AG08396 (cell line): ENCODE measurements at regions not wholly inside any gene's neighbourhood (a gene's known extent, or its start where the extent isn't known, plus 50 kb on each side); places are given as distances from the start of the nearest gene placed in this dataset.

Source experiments
- DNase-seq: peaks from one replicate; pipeline ENCODE4 v3.0.0; 2012; ENCODE audit warnings: low spot score, mixed read lengths

GRCh38 chr2:51505533-51505932, 473.6 kb upstream of the NRXN1 start:
- no peak for DNase-seq

DNA sequence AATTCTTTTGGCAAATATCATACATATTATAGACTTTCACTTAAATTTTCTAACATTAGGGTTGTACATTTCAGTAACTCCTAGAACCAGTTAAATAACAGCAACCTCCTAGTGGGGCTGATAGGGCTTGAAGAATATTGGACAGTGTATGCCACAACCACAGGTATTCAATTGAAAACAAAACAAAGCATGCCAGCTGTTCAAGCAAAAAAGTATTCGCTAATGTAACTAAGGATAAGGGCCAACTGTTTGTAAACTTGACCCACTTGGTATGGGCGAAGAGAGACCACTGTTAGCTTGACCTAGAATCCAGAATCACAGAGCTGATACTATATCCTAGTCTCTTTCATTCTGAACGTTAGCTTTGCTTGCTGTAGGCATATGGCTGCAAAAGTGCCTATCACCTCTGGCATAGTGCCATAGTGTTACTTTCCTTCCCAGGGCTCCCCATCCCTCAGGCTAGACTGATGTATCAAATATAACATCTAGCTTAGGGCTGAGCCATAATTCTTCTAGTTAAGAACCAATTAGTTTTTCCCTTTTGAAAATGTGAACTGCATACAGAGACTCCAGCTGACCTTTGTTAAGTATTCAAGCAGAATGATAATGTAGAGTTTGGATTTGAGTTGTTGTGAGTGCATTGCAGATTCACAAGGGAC, 458.8 kb upstream of the NRXN1 start:
- no peak for DNase-seq

GRCh38 chr2:51484605-51485004, 452.7 kb upstream of the NRXN1 start:
- DNase-seq, result no peak

DNA sequence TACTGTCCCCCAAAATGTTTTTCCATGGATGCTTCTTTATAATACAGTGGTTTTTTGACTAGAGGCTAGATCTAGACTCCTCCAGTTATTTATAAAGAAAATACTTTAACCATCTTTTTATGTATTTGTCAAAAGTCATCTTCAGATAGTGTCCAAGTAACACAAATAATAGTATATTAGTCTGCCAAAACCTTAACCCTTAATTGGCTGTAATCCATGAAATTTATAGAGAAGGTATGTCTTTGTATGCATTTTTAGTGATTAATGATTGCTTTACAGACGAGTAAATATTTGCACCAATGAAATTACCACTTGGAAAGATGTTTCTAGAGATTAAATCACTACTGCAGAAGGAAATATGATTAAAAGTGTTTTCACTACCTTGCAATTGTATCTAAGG, 451.8 kb upstream of the NRXN1 start:
- no peak for DNase-seq

- no peak for DNase-seq
Measured at GRCh38 chr2:51472783-51473182, 440.9 kb upstream of the NRXN1 start.

GRCh38 chr2:51472300-51472699, 440.4 kb upstream of the NRXN1 start:
- no peak for DNase-seq

- no peak for DNase-seq
Measured at GRCh38 chr2:51469102-51469501, 437.2 kb upstream of the NRXN1 start.

- DNase-seq, result no peak
Measured at GRCh38 chr2:51465326-51465725, 433.4 kb upstream of the NRXN1 start.

DNA sequence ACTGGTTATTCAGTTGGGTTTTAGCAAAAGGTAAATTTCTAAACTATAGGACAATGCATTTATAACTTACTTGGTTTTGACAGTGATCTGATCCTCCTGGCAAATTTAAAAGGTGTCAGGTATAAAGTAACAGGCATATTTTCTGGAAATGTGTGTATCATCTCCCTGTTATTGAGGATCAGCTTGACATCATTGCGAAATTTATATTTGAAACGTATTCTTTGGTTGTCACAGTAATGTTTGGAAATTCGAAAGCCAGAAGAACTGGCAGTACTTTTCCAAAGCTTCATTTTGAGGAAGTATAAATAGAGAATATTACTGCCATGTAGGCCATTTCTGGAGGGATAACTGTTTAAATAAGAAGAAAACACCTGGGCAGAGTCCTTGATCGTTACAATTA, 422.2 kb upstream of the NRXN1 start:
- DNase-seq, result no peak

GRCh38 chr2:51448911-51449310, 417.0 kb upstream of the NRXN1 start:
- DNase-seq, result no peak

- DNase-seq, result no peak
Measured at GRCh38 chr2:51441786-51442185, 409.9 kb upstream of the NRXN1 start.

GRCh38 chr2:51424418-51424817, 392.5 kb upstream of the NRXN1 start:
- DNase-seq, result no peak

DNA sequence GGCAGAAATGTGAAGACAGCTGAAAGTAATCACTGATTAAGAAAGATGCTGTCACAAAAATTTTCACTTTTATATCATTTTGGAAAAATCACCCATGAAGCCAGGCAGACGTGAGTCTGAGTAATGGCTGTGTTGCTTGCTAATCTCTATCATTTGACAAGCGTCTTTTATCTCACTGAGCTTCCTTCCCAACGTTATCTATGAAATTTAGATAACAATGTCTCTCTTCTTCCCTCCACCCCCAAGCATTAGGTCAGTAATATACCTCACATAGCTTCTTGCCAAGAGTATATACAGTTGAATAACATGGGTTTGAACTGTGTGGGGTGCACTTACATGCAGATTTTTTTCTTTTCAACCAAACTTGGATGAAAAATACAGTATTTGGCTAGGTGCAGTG, 388.6 kb upstream of the NRXN1 start:
- no peak for DNase-seq

GRCh38 chr2:51413726-51414125, 381.8 kb upstream of the NRXN1 start:
- no peak for DNase-seq

DNA sequence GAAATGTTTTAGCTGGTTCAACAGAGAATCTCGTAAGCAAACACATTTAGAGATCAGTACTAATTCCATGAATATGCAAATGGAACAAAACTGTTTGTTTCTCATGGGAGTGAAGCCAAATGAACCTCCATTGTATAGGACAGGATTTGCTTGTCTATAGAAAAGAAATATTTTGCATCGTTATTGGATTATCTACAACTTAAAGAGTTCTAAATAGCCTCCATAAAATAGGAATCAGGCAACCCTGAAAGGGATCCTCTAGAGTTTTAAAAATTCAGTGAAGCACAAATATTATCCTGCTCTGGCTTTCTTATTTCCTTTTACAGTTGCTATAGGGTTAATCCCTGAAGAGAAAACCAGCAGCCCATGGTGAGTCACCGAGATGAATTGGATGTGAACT, 378.4 kb upstream of the NRXN1 start:
- DNase-seq, result no peak

DNA sequence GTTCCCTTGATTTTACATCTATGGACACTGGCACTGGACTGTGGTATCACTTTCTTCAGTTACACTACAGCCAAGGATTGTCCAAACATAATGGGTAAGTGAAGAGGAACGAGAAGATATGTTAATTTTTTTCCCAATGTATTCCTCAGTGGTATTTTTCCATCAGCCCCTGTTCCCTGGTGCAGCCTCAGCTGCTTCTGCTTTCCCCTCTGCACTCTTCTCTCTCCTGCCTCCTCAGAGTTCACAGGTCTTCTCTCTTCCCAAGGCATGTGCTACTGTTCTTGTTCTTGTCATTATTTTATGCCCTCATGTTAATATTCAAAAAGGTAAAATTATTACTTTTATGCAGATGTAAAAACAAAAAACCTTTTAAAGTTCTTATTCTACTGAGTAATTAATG, 378.0 kb upstream of the NRXN1 start:
- DNase-seq, result no peak

DNA sequence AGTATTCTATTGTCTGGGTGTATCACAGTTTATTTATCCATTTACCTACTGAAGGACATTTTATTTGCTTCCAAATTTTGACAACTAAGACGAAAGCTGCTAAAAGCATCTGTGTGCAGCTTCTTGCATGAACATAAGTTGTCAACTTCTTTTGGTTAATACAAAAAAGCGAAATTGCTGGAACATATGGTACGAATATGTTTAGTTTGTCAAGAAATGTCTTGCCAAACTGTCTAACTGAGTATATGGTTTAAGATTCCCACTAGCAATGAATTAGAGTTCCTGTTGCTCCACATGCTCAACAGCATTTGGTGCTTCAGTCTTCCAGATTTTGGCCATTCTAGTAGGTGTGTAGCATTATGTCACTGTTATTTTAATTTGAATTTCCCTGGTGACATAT, 372.3 kb upstream of the NRXN1 start:
- no peak for DNase-seq

- DNase-seq, result no peak
Measured at GRCh38 chr2:51401546-51401945, 369.6 kb upstream of the NRXN1 start.

DNA sequence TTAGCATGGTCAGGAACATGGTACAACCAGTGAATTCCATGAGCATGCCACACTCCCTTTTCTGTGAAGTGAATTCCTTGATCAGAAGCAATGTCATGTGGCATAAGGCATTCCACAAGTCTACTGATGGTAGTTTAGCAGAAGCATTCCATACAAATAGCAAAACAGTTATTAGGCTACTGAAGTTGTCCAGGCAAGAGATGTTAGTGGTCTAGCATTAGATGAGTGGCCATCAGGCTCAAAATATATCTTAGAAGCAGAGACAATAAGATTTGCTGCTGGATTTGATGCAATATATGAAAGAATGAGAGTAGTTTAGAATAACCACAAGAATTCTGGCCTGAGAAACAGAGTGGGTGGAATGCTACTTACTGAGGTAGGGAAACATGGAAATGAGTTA, 355.3 kb upstream of the NRXN1 start:
- no peak for DNase-seq

- DNase-seq, result no peak
Measured at GRCh38 chr2:51379997-51380396, 348.1 kb upstream of the NRXN1 start.

GRCh38 chr2:51368250-51368649, 336.3 kb upstream of the NRXN1 start:
- DNase-seq, result no peak

GRCh38 chr2:51350100-51350499, 318.2 kb upstream of the NRXN1 start:
- no peak for DNase-seq

- DNase-seq, result no peak
Measured at GRCh38 chr2:51344886-51345285, 313.0 kb upstream of the NRXN1 start.
